ENCODE measurements at regions not wholly inside any gene's neighbourhood (a gene's known extent, or its start where the extent isn't known, plus 50 kb on each side); places are given as distances from the start of the nearest gene placed in this dataset.

GRCh38 chr6:924661-925060 lies 231.7 kb upstream of the EXOC2 start:
- Histone ChIP-seq H3K27ac (ENCODE audit: insufficient read depth in 1 of 2, low read depth in 1 of 2, low read length in 2 of 2, poor library complexity in 1 of 2, severe bottlenecking in 2 of 2) (no peak overlapping the region), H3K9me3 (ENCODE audit: control extremely low read depth in 1 of 5, control insufficient read depth in 4 of 5, insufficient read depth in 2 of 5, low read depth in 1 of 5, low read length in 4 of 5) (peaks cover 0 to 33% (median 12%) of the 10 kb centered on the region in 5 experiments), H3K4me1 (ENCODE audit: control extremely low read depth in 1 of 4, control insufficient read depth in 4 of 4, insufficient read depth in 4 of 4, low read length in 3 of 4) (no peaks in the 10 kb centered on the region), H3K36me3 (ENCODE audit: control insufficient read depth in 4 of 4, insufficient read depth in 4 of 4, low read length in 3 of 4) (no peaks in the 10 kb centered on the region), H3K27me3 (replicated peaks in 2 of 5; ENCODE audit: control insufficient read depth in 4 of 5, insufficient read depth in 5 of 5, low read length in 4 of 5) (peaks cover 0 to 17% (median 0%) of the 10 kb centered on the region in 5 experiments), H3K4me3 (ENCODE audit: control insufficient read depth in 1 of 7, extremely low read depth in 1 of 7, insufficient read depth in 4 of 7, low read depth in 2 of 7, low read length in 6 of 7) (no peak overlapping the region)
- no peak for DNase-seq
- POLR2A ChIA-PET = no interaction called here
- CTCF ChIA-PET = no interaction called here
- WGBS (ENCODE audit: insufficient coverage) = 86% methylated on average over 4 of the region's 9 CpGs

- Histone ChIP-seq H3K9me3 (ENCODE audit: control extremely low read depth in 1 of 5, control insufficient read depth in 4 of 5, insufficient read depth in 2 of 5, low read depth in 1 of 5, low read length in 4 of 5) (peaks cover 0 to 37% (median 15%) of the 10 kb centered on the region in 5 experiments), H3K27ac (ENCODE audit: insufficient read depth in 1 of 2, low read depth in 1 of 2, low read length in 2 of 2, poor library complexity in 1 of 2, severe bottlenecking in 2 of 2) (no peak overlapping the region), H3K27me3 (replicated peaks in 2 of 5; ENCODE audit: control insufficient read depth in 4 of 5, insufficient read depth in 5 of 5, low read length in 4 of 5) (peaks cover 0 to 19% (median 0%) of the 10 kb centered on the region in 5 experiments), H3K36me3 (ENCODE audit: control insufficient read depth in 4 of 4, insufficient read depth in 4 of 4, low read length in 3 of 4) (no peaks in the 10 kb centered on the region), H3K4me1 (ENCODE audit: control extremely low read depth in 1 of 4, control insufficient read depth in 4 of 4, insufficient read depth in 4 of 4, low read length in 3 of 4) (no peaks in the 10 kb centered on the region), H3K4me3 (ENCODE audit: control insufficient read depth in 1 of 7, extremely low read depth in 1 of 7, insufficient read depth in 4 of 7, low read depth in 2 of 7, low read length in 6 of 7) (no peak overlapping the region)
- ChIA-PET POLR2A (no interaction called here), CTCF (no interaction called here)
- WGBS (ENCODE audit: insufficient coverage) = 89% methylated on average over 3 of the region's 4 CpGs
- no peak for DNase-seq
Observed at GRCh38 chr6:921400-921799, 228.5 kb upstream of the EXOC2 start.

GRCh38 chr6:920512-920911 lies 227.6 kb upstream of the EXOC2 start:
- peaks cover 0 to 15% (median 0%) of the 10 kb centered on the region in 5 experiments for H3K27me3 ChIP-seq (replicated peaks in 2 of 5; ENCODE audit: control insufficient read depth in 4 of 5, insufficient read depth in 5 of 5, low read length in 4 of 5)
- CTCF ChIA-PET = no interaction called here

GRCh38 chr6:919500-919899 lies 226.6 kb upstream of the EXOC2 start:
- Histone ChIP-seq H3K4me1 (ENCODE audit: control extremely low read depth in 1 of 4, control insufficient read depth in 4 of 4, insufficient read depth in 4 of 4, low read length in 3 of 4) (no peaks in the 10 kb centered on the region), H3K27me3 (replicated peaks in 2 of 5; ENCODE audit: control insufficient read depth in 4 of 5, insufficient read depth in 5 of 5, low read length in 4 of 5) (peaks cover 0 to 24% (median 0%) of the 10 kb centered on the region in 5 experiments), H3K4me3 (ENCODE audit: control insufficient read depth in 1 of 7, extremely low read depth in 1 of 7, insufficient read depth in 4 of 7, low read depth in 2 of 7, low read length in 6 of 7) (no peak overlapping the region), H3K36me3 (ENCODE audit: control insufficient read depth in 4 of 4, insufficient read depth in 4 of 4, low read length in 3 of 4) (no peaks in the 10 kb centered on the region), H3K27ac (ENCODE audit: insufficient read depth in 1 of 2, low read depth in 1 of 2, low read length in 2 of 2, poor library complexity in 1 of 2, severe bottlenecking in 2 of 2) (no peak overlapping the region), H3K9me3 (ENCODE audit: control extremely low read depth in 1 of 5, control insufficient read depth in 4 of 5, insufficient read depth in 2 of 5, low read depth in 1 of 5, low read length in 4 of 5) (peaks cover 0 to 37% (median 15%) of the 10 kb centered on the region in 5 experiments)
- ChIA-PET CTCF (no interaction called here), POLR2A (no interaction called here)
- WGBS (ENCODE audit: insufficient coverage) = 100% methylated on average over 1 of the region's 1 CpG
- no peak for DNase-seq

More at GRCh38 chr6:920512-920911, 227.6 kb upstream of the EXOC2 start:
- Histone ChIP-seq H3K9me3 (ENCODE audit: control extremely low read depth in 1 of 5, control insufficient read depth in 4 of 5, insufficient read depth in 2 of 5, low read depth in 1 of 5, low read length in 4 of 5) (peaks cover 0 to 37% (median 15%) of the 10 kb centered on the region in 5 experiments), H3K4me1 (ENCODE audit: control extremely low read depth in 1 of 4, control insufficient read depth in 4 of 4, insufficient read depth in 4 of 4, low read length in 3 of 4) (no peaks in the 10 kb centered on the region), H3K27ac (ENCODE audit: insufficient read depth in 1 of 2, low read depth in 1 of 2, low read length in 2 of 2, poor library complexity in 1 of 2, severe bottlenecking in 2 of 2) (no peak overlapping the region), H3K4me3 (ENCODE audit: control insufficient read depth in 1 of 7, extremely low read depth in 1 of 7, insufficient read depth in 4 of 7, low read depth in 2 of 7, low read length in 6 of 7) (no peak overlapping the region), H3K36me3 (ENCODE audit: control insufficient read depth in 4 of 4, insufficient read depth in 4 of 4, low read length in 3 of 4) (no peaks in the 10 kb centered on the region)
- 96% methylated on average over 9 of the region's 9 CpGs for WGBS (ENCODE audit: insufficient coverage)
- DNase-seq = no peak
- POLR2A ChIA-PET = no interaction called here

- 95% methylated on average over 3 of the region's 3 CpGs for WGBS (ENCODE audit: insufficient coverage)
- POLR2A ChIA-PET = no interaction called here
- no peak overlapping the region for H3K4me3 ChIP-seq (ENCODE audit: control insufficient read depth in 1 of 7, extremely low read depth in 1 of 7, insufficient read depth in 4 of 7, low read depth in 2 of 7, low read length in 6 of 7)
Observed at GRCh38 chr6:917939-918338, 225.0 kb upstream of the EXOC2 start.

GRCh38 chr6:917296-917695 lies 224.4 kb upstream of the EXOC2 start:
- CTCF ChIA-PET = interaction anchor here (0.6 kb wide), 1 partner anchor 438 kb away, joined by 3 read pairs; no protein-coding TSS in a partner anchor
- Histone ChIP-seq H3K4me3 (ENCODE audit: control insufficient read depth in 1 of 7, extremely low read depth in 1 of 7, insufficient read depth in 4 of 7, low read depth in 2 of 7, low read length in 6 of 7) (no peak overlapping the region), H3K9me3 (ENCODE audit: control extremely low read depth in 1 of 5, control insufficient read depth in 4 of 5, insufficient read depth in 2 of 5, low read depth in 1 of 5, low read length in 4 of 5) (peaks cover 0 to 30% (median 14%) of the 10 kb centered on the region in 5 experiments), H3K4me1 (ENCODE audit: control extremely low read depth in 1 of 4, control insufficient read depth in 4 of 4, insufficient read depth in 4 of 4, low read length in 3 of 4) (no peaks in the 10 kb centered on the region), H3K27me3 (replicated peaks in 2 of 5; ENCODE audit: control insufficient read depth in 4 of 5, insufficient read depth in 5 of 5, low read length in 4 of 5) (peaks cover 0 to 33% (median 0%) of the 10 kb centered on the region in 5 experiments), H3K36me3 (ENCODE audit: control insufficient read depth in 4 of 4, insufficient read depth in 4 of 4, low read length in 3 of 4) (no peaks in the 10 kb centered on the region), H3K27ac (ENCODE audit: insufficient read depth in 1 of 2, low read depth in 1 of 2, low read length in 2 of 2, poor library complexity in 1 of 2, severe bottlenecking in 2 of 2) (no peak overlapping the region)
- 100% methylated on average over 1 of the region's 2 CpGs for WGBS (ENCODE audit: insufficient coverage)
- POLR2A ChIA-PET = no interaction called here
- DNase-seq = no peak

More at GRCh38 chr6:917939-918338, 225.0 kb upstream of the EXOC2 start:
- Histone ChIP-seq H3K27ac (ENCODE audit: insufficient read depth in 1 of 2, low read depth in 1 of 2, low read length in 2 of 2, poor library complexity in 1 of 2, severe bottlenecking in 2 of 2) (no peak overlapping the region), H3K4me1 (ENCODE audit: control extremely low read depth in 1 of 4, control insufficient read depth in 4 of 4, insufficient read depth in 4 of 4, low read length in 3 of 4) (no peaks in the 10 kb centered on the region), H3K36me3 (ENCODE audit: control insufficient read depth in 4 of 4, insufficient read depth in 4 of 4, low read length in 3 of 4) (no peaks in the 10 kb centered on the region), H3K27me3 (replicated peaks in 2 of 5; ENCODE audit: control insufficient read depth in 4 of 5, insufficient read depth in 5 of 5, low read length in 4 of 5) (peaks cover 0 to 28% (median 0%) of the 10 kb centered on the region in 5 experiments), H3K9me3 (ENCODE audit: control extremely low read depth in 1 of 5, control insufficient read depth in 4 of 5, insufficient read depth in 2 of 5, low read depth in 1 of 5, low read length in 4 of 5) (peaks cover 0 to 30% (median 15%) of the 10 kb centered on the region in 5 experiments)
- no peak for DNase-seq
- CTCF ChIA-PET = interaction anchor here (0.6 kb wide), 1 partner anchor 437 kb away, joined by 3 read pairs; no protein-coding TSS in a partner anchor

- ChIA-PET CTCF (no interaction called here), POLR2A (no interaction called here)
- 99% methylated on average over 8 of the region's 8 CpGs for WGBS (ENCODE audit: insufficient coverage)
Observed at GRCh38 chr6:916131-916530, 223.2 kb upstream of the EXOC2 start.

More at GRCh38 chr6:916131-916530, 223.2 kb upstream of the EXOC2 start:
- H3K27ac ChIP-seq (ENCODE audit: insufficient read depth in 1 of 2, low read depth in 1 of 2, low read length in 2 of 2, poor library complexity in 1 of 2, severe bottlenecking in 2 of 2) = no peak overlapping the region
- peaks cover 0 to 41% (median 0%) of the 10 kb centered on the region in 5 experiments for H3K27me3 ChIP-seq (replicated peaks in 2 of 5; ENCODE audit: control insufficient read depth in 4 of 5, insufficient read depth in 5 of 5, low read length in 4 of 5)
- DNase-seq = no peak
- H3K4me1 ChIP-seq (ENCODE audit: control extremely low read depth in 1 of 4, control insufficient read depth in 4 of 4, insufficient read depth in 4 of 4, low read length in 3 of 4) = no peaks in the 10 kb centered on the region
- peaks cover 0 to 19% (median 11%) of the 10 kb centered on the region in 5 experiments for H3K9me3 ChIP-seq (ENCODE audit: control extremely low read depth in 1 of 5, control insufficient read depth in 4 of 5, insufficient read depth in 2 of 5, low read depth in 1 of 5, low read length in 4 of 5)
- H3K4me3 ChIP-seq (ENCODE audit: control insufficient read depth in 1 of 7, extremely low read depth in 1 of 7, insufficient read depth in 4 of 7, low read depth in 2 of 7, low read length in 6 of 7) = no peak overlapping the region
- H3K36me3 ChIP-seq (ENCODE audit: control insufficient read depth in 4 of 4, insufficient read depth in 4 of 4, low read length in 3 of 4) = no peaks in the 10 kb centered on the region

Data from common myeloid progenitor, CD34-positive (primary cell).